Endothelial cell of umbilical vein (primary cell): ENCODE measurements at regions not wholly inside any gene's neighbourhood (a gene's known extent, or its start where the extent isn't known, plus 50 kb on each side); places are given as distances from the start of the nearest gene placed in this dataset.

Source experiments
- BruUV-seq: library from RNA; stranded (reverse); fragments of 400-500 nt; replicated peaks from 2 replicates; lab custom pipeline; 2021; lab: Mats Ljungman, UMichigan
- CTCF ChIA-PET: fragments of 300-600, 350-600 bp; sonication (Branson Sonifier 250); formaldehyde crosslinking; loops from one replicate; lab custom pipeline; 2021; ENCODE audit warnings: antibody characterized with exemption, inconsistent platforms; lab: Charles Lee
- POLR2A ChIA-PET: fragments of 300-600, 350-600 bp; sonication (Branson Sonifier 250); formaldehyde crosslinking; loops from one replicate; lab custom pipeline; 2021; ENCODE audit warnings: antibody characterized with exemption, inconsistent platforms; lab: Charles Lee
- DNase-seq: peaks from one replicate; pipeline ENCODE4 v3.0.0-alpha.2; 2011; ENCODE audit warnings: low read depth, low spot score
- FAIRE-seq: peaks from 2 replicates; lab custom pipeline; 2011; peaks lifted over from hg19 to GRCh38; lab: Jason Lieb, UNC
- H2AFZ ChIP-seq: 2 replicates; pipeline ENCODE4 v1.6.0; 2012; ENCODE audit warnings: low read depth, low read length, control low read depth, inconsistent platforms
- H3K27ac ChIP-seq: 2 replicates; pipeline ENCODE4 v1.5.1; 2011; ENCODE audit warnings: low read depth, mild to moderate bottlenecking, control low read depth, low read length, moderate library complexity; ENCODE audit not compliant: insufficient read depth
- H3K27me3 ChIP-seq, 2 experiments: 2 replicates each; pipeline versions ENCODE4 v1.6.0 to v1.6.1; 2011; ENCODE audit warnings: low read length in 2 of 2, mixed read lengths in 1 of 2; ENCODE audit not compliant: control insufficient read depth in 2 of 2, insufficient read depth in 2 of 2
- H3K36me3 ChIP-seq, 2 experiments: 2 replicates in 1 of 2; 3 replicates in 1 of 2; pipeline ENCODE4 v1.5.1; 2011; ENCODE audit warnings: low read length in 2 of 2, mild to moderate bottlenecking in 1 of 2, moderate library complexity in 1 of 2; ENCODE audit not compliant: control insufficient read depth in 2 of 2, insufficient read depth in 2 of 2; ENCODE audit errors: extremely low read depth in 1 of 2
- H3K4me1 ChIP-seq: 3 replicates; pipeline ENCODE4 v1.5.1; 2011; ENCODE audit warnings: mild to moderate bottlenecking, low read length; ENCODE audit not compliant: control insufficient read depth, insufficient read depth; ENCODE audit errors: extremely low read depth
- H3K4me2 ChIP-seq: 2 replicates; pipeline ENCODE4 v1.6.1; 2011; ENCODE audit warnings: low read length, control low read depth, mixed read lengths; ENCODE audit not compliant: insufficient read depth
- H3K4me3 ChIP-seq, 3 experiments: fragments of 200-600 bp in 1 of 3; sonication (generic), shearing (Covaris generic) in 1 of 3; replicated peaks in 1 of 3; 2 replicates each; pipeline ENCODE4 v1.5.1; 2011 to 2016; ENCODE audit warnings: control low read depth in 3 of 3, low read length in 3 of 3, mild to moderate bottlenecking in 2 of 3, inconsistent platforms in 1 of 3, low read depth in 1 of 3, moderate library complexity in 1 of 3; ENCODE audit not compliant: insufficient read depth in 1 of 3
- H3K79me2 ChIP-seq: 2 replicates; pipeline ENCODE4 v1.6.0; 2012; ENCODE audit warnings: low read length, inconsistent platforms; ENCODE audit not compliant: control insufficient read depth, insufficient read depth
- H3K9ac ChIP-seq: replicated peaks from 2 replicates; pipeline ENCODE3; 2011; ENCODE audit warnings: low read length, control low read depth; ENCODE audit not compliant: insufficient read depth; ENCODE audit errors: extremely low read depth
- H3K9me1 ChIP-seq: replicated peaks from 3 replicates; pipeline ENCODE4 v1.6.0; 2011; ENCODE audit warnings: mild to moderate bottlenecking, low read length; ENCODE audit not compliant: control insufficient read depth, insufficient read depth; ENCODE audit errors: extremely low read depth
- H3K9me3 ChIP-seq: replicated peaks from 2 replicates; pipeline ENCODE4 v1.5.1; 2012; ENCODE audit warnings: low read length, inconsistent platforms; ENCODE audit not compliant: control insufficient read depth, insufficient read depth
- H4K20me1 ChIP-seq: replicated peaks from 2 replicates; pipeline ENCODE3; 2011; ENCODE audit warnings: mild to moderate bottlenecking, low read length; ENCODE audit not compliant: control insufficient read depth, insufficient read depth; ENCODE audit errors: extremely low read depth
- CTCF ChIP-seq, 2 donors: IDR thresholded peaks; 1 replicate in 1 of 2; 2 replicates in 1 of 2; pipeline ENCODE4 v1.5.1; 2011; ENCODE audit warnings: low read length in 2 of 2, mild to moderate bottlenecking in 2 of 2, moderate library complexity in 2 of 2, control low read depth in 1 of 2, inconsistent platforms in 1 of 2, low read depth in 1 of 2; ENCODE audit not compliant: insufficient read depth in 1 of 2; ENCODE audit errors: extremely low read depth in 1 of 2
- EZH2 ChIP-seq: IDR thresholded peaks from 2 replicates; pipeline ENCODE4 v1.6.1; 2012; ENCODE audit warnings: borderline replicate concordance, low read depth, mild to moderate bottlenecking, moderate library complexity, low read length, inconsistent platforms; ENCODE audit not compliant: severe bottlenecking
- FOS ChIP-seq: IDR thresholded peaks from 2 replicates; pipeline ENCODE4 v1.6.1; 2011; ENCODE audit warnings: mild to moderate bottlenecking, low read length, moderate library complexity, borderline replicate concordance; ENCODE audit not compliant: insufficient read depth
- GATA2 ChIP-seq: IDR thresholded peaks from 2 replicates; pipeline ENCODE4 v1.7.0; 2011; ENCODE audit warnings: low read depth, mild to moderate bottlenecking, moderate library complexity, mixed read lengths, low read length; ENCODE audit not compliant: insufficient read length, insufficient read depth
- JUN ChIP-seq: IDR thresholded peaks from 2 replicates; pipeline ENCODE4 v1.6.1; 2011; ENCODE audit warnings: borderline replicate concordance, low read depth; ENCODE audit not compliant: insufficient read length, insufficient read depth
- MYC ChIP-seq: IDR thresholded peaks from one replicate; pipeline ENCODE4 v1.6.1; 2011; ENCODE audit warnings: mild to moderate bottlenecking, low read depth, low read length
- POLR2A ChIP-seq: IDR thresholded peaks from 2 replicates; pipeline ENCODE4 v1.6.1; 2012; ENCODE audit warnings: low read depth, mild to moderate bottlenecking, control low read depth, low read length
- POLR2AphosphoS5 ChIP-seq: IDR thresholded peaks from 2 replicates; pipeline ENCODE4 v1.6.1; 2012; ENCODE audit warnings: low read depth, mild to moderate bottlenecking, control low read depth, low read length, moderate library complexity; ENCODE audit not compliant: insufficient read depth
- dilution Hi-C: fragments of 300-500 bp; cut with MboI; formaldehyde crosslinking; loops from one replicate; pipeline ENCODE4 v1.15.0; 2019; ENCODE audit warnings: low sequenced_read_pairs; ENCODE audit not compliant: extremely low pct_ligation_motif_present
- intact Hi-C: fragments of 100-400 bp; cut with micrococcal nuclease; formaldehyde crosslinking; loops from one replicate; pipeline ENCODE4 v1.10.0; 2022
- TF ChIP-seq, protein P1 (sequence below): IDR thresholded peaks from 2 replicates; pipeline ENCODE4 v1.6.1; 2011; ENCODE audit not compliant: insufficient read depth, insufficient read length

GRCh38 chr14:75370416-75371205 is 57.2 kb upstream of the JDP2 start:
- CTCF ChIA-PET: interaction anchor here (2.2 kb wide), 1 partner anchor 118 kb away, joined by 7 read pairs; no protein-coding TSS in a partner anchor

More at GRCh38 chr14:75370416-75371205, 57.2 kb upstream of the JDP2 start:
- H3K27ac ChIP-seq: no peak overlapping the region
- no peaks in the 10 kb centered on the region for H3K9me1 ChIP-seq
- no peaks in the 10 kb centered on the region for H4K20me1 ChIP-seq
- H3K4me1 ChIP-seq: no peaks in the 10 kb centered on the region
- BruUV-seq: no TSS peak
- H3K79me2 ChIP-seq: no peaks in the 10 kb centered on the region
- no peaks in the 10 kb centered on the region for H3K36me3 ChIP-seq
- no peaks in the 10 kb centered on the region for H3K9me3 ChIP-seq
- no peak overlapping the region for H2AFZ ChIP-seq
- no peak overlapping the region for H3K9ac ChIP-seq
- DNase-seq (no peak), FAIRE-seq (no peak)
- no peak overlapping the region for H3K4me3 ChIP-seq
- POLR2A ChIA-PET: no interaction called here
- H3K27me3 ChIP-seq: peaks cover 20 to 28% of the 10 kb centered on the region in 2 experiments
- no peak overlapping the region for H3K4me2 ChIP-seq
- dilution Hi-C loops (no loop called here), intact Hi-C loops (no loop called here)
- TF ChIP-seq, protein P1, sequence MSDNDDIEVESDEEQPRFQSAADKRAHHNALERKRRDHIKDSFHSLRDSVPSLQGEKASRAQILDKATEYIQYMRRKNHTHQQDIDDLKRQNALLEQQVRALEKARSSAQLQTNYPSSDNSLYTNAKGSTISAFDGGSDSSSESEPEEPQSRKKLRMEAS: no peak
- TF ChIP-seq POLR2AphosphoS5 (no peak), FOS (no peak), POLR2A (no peak), MYC (no peak), CTCF (IDR thresholded peaks at IDR 0.05; ENCODE audit: extremely low read depth in 1 of 2, insufficient read depth in 1 of 2, low read depth in 1 of 2, low read length in 2 of 2) (no peak), EZH2 (no peak), JUN (no peak), GATA2 (no peak)
